HCT116 (cell line): ENCODE measurements at regions not wholly inside any gene's neighbourhood (a gene's known extent, or its start where the extent isn't known, plus 50 kb on each side); places are given as distances from the start of the nearest gene placed in this dataset.
"Not testable (repeated sequence)": the region's sequence is repeated elsewhere in the genome, so short reads cannot be mapped to it uniquely, and the experiment has no call there.

Experiments
- CBX3 ChIP-seq: IDR thresholded peaks from 2 replicates; pipeline ENCODE4 v1.6.1; 2012; ENCODE audit warnings: low read depth
- CEBPB ChIP-seq: IDR thresholded peaks from 2 replicates; pipeline ENCODE4 v1.6.1; 2012; ENCODE audit warnings: low read depth
- ELF1 ChIP-seq: IDR thresholded peaks from 2 replicates; pipeline ENCODE4 v1.6.1; 2012; ENCODE audit warnings: low read depth, borderline replicate concordance
- EZH2 ChIP-seq: fragments of 200-600 bp; sonication (generic); IDR thresholded peaks from 2 replicates; pipeline ENCODE4 v1.6.1; 2017; ENCODE audit warnings: antibody characterized with exemption, mixed run types
- EZH2phosphoT487 ChIP-seq: fragments of 200-600 bp; IDR thresholded peaks from 2 replicates; pipeline ENCODE4 v1.6.1; 2018; ENCODE audit warnings: antibody characterized with exemption, borderline replicate concordance
- POLR2A ChIP-seq: IDR thresholded peaks from 2 replicates; pipeline ENCODE4 v1.7.0; 2011; ENCODE audit warnings: borderline replicate concordance; ENCODE audit not compliant: insufficient read depth, insufficient read length; ENCODE audit errors: extremely low read depth
- SIN3A ChIP-seq: IDR thresholded peaks from 2 replicates; pipeline ENCODE4 v1.6.1; 2012; ENCODE audit warnings: low read depth
- SP1 ChIP-seq: IDR thresholded peaks from 2 replicates; pipeline ENCODE4 v1.6.1; 2012; ENCODE audit warnings: low read depth
- YY1 ChIP-seq: IDR thresholded peaks from 2 replicates; pipeline ENCODE4 v1.6.1; 2011; ENCODE audit warnings: low read length, low read depth, moderate library complexity, mild to moderate bottlenecking; ENCODE audit not compliant: insufficient replicate concordance; ENCODE audit errors: extremely low read depth
- ZNF274 ChIP-seq: fragments of 200-500 bp; sonication (Bioruptor generic); IDR thresholded peaks from 2 replicates; pipeline ENCODE4 v1.6.1; 2014; ENCODE audit warnings: mild to moderate bottlenecking, low read depth, low read length, inconsistent platforms
- TF ChIP-seq, protein P1 (sequence below): IDR thresholded peaks from 2 replicates; pipeline ENCODE4 v1.6.1; 2012; ENCODE audit warnings: low read depth
- TF ChIP-seq, protein P2 (sequence below), 3 experiments: fragments of 200-600 bp in 1 of 3; sonication (generic) in 1 of 3; IDR thresholded peaks in 2 of 3; conservative IDR thresholded peaks in 1 of 3; 2 replicates each; pipeline ENCODE4 v1.5.1; 2012 to 2017; ENCODE audit warnings: low read depth in 2 of 3, low read length in 2 of 3, antibody characterized with exemption in 1 of 3, borderline replicate concordance in 1 of 3, control low read depth in 1 of 3, mild to moderate bottlenecking in 1 of 3, mixed read lengths in 1 of 3, mixed run types in 1 of 3, moderate library complexity in 1 of 3; ENCODE audit not compliant: insufficient read depth in 1 of 3
- TF ChIP-seq, protein P3 (sequence below): IDR thresholded peaks from 2 replicates; pipeline ENCODE4 v1.6.1; 2012

DNA sequence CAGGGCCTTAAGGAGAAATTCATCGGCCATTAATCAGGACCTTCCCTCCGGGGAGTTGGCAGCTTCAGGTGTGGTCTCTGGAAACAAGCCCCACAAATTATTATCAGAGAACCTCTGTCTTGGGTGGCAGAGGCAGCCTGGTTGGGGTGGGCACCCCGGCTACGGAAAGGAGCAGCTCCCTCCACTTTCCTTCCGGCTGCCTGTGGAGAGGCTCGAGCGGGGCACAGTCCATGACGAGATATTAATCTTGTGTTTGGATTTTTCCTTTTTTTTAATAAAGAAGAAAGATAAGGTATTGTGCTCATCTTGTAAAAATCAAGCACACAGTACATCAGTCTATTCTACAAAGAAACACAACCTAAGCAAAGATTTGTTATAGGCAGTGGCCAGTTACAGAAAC, 98.2 kb downstream of the OR4F16 start:
- TF ChIP-seq, protein P1, sequence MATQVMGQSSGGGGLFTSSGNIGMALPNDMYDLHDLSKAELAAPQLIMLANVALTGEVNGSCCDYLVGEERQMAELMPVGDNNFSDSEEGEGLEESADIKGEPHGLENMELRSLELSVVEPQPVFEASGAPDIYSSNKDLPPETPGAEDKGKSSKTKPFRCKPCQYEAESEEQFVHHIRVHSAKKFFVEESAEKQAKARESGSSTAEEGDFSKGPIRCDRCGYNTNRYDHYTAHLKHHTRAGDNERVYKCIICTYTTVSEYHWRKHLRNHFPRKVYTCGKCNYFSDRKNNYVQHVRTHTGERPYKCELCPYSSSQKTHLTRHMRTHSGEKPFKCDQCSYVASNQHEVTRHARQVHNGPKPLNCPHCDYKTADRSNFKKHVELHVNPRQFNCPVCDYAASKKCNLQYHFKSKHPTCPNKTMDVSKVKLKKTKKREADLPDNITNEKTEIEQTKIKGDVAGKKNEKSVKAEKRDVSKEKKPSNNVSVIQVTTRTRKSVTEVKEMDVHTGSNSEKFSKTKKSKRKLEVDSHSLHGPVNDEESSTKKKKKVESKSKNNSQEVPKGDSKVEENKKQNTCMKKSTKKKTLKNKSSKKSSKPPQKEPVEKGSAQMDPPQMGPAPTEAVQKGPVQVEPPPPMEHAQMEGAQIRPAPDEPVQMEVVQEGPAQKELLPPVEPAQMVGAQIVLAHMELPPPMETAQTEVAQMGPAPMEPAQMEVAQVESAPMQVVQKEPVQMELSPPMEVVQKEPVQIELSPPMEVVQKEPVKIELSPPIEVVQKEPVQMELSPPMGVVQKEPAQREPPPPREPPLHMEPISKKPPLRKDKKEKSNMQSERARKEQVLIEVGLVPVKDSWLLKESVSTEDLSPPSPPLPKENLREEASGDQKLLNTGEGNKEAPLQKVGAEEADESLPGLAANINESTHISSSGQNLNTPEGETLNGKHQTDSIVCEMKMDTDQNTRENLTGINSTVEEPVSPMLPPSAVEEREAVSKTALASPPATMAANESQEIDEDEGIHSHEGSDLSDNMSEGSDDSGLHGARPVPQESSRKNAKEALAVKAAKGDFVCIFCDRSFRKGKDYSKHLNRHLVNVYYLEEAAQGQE: not testable (repeated sequence)
- TF ChIP-seq POLR2A, ELF1, SIN3A, CEBPB, YY1, SP1, CBX3, ZNF274, EZH2, EZH2phosphoT487: not testable (repeated sequence)
- TF ChIP-seq, protein P2, sequence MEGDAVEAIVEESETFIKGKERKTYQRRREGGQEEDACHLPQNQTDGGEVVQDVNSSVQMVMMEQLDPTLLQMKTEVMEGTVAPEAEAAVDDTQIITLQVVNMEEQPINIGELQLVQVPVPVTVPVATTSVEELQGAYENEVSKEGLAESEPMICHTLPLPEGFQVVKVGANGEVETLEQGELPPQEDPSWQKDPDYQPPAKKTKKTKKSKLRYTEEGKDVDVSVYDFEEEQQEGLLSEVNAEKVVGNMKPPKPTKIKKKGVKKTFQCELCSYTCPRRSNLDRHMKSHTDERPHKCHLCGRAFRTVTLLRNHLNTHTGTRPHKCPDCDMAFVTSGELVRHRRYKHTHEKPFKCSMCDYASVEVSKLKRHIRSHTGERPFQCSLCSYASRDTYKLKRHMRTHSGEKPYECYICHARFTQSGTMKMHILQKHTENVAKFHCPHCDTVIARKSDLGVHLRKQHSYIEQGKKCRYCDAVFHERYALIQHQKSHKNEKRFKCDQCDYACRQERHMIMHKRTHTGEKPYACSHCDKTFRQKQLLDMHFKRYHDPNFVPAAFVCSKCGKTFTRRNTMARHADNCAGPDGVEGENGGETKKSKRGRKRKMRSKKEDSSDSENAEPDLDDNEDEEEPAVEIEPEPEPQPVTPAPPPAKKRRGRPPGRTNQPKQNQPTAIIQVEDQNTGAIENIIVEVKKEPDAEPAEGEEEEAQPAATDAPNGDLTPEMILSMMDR (IDR thresholded peaks at IDR 0.05 in 2 of 3, conservative IDR thresholded peaks at IDR 0.05 in 1 of 3; ENCODE audit: borderline replicate concordance in 1 of 3, insufficient read depth in 1 of 3, low read depth in 2 of 3, low read length in 2 of 3): not testable (repeated sequence)
- TF ChIP-seq, protein P3, sequence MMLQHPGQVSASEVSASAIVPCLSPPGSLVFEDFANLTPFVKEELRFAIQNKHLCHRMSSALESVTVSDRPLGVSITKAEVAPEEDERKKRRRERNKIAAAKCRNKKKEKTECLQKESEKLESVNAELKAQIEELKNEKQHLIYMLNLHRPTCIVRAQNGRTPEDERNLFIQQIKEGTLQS: not testable (repeated sequence)
